HG03159 (cell line): ENCODE measurements at regions not wholly inside any gene's neighbourhood (a gene's known extent, or its start where the extent isn't known, plus 50 kb on each side); places are given as distances from the start of the nearest gene placed in this dataset.
"Not testable (repeated sequence)": the region's sequence is repeated elsewhere in the genome, so short reads cannot be mapped to it uniquely, and the experiment has no call there.

Experiments used
- ATAC-seq: cut with Tn5 transposase; IDR thresholded peaks from one replicate; pipeline ENCODE4 v1.9.1; 2021; ENCODE audit warnings: mild to moderate bottlenecking, moderate library complexity; ENCODE audit not compliant: unreplicated experiment

- no peak for ATAC-seq
Observed at GRCh38 chr10:30560326-30560725, 69.2 kb downstream of the LYZL2 start.

DNA sequence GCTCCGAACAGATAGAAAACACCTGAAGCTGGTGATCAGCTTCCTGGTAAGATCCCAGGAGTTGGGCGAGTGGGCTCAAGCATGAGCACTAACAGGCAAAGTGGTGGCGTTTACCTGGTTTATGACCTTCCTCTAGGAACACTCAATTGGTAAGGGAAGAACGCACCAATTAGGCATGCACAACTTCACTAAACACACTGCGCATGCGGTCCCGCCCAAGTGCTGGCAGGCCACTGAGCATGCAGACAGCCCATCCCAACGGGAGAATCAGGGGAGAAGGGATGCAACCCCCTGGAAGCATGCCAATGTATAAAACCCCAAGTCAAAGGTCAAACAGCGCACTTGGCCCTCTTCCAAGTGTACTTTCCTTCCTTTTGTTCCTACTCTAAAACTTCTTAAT is 70.4 kb downstream of the LYZL2 start:
- ATAC-seq: no peak

GRCh38 chr10:30558411-30558810 is 71.1 kb downstream of the LYZL2 start:
- ATAC-seq: no peak

- no peak for ATAC-seq
Observed at GRCh38 chr10:30557884-30558283, 71.7 kb downstream of the LYZL2 start.

GRCh38 chr10:30556189-30556588 is 73.4 kb downstream of the LYZL2 start:
- ATAC-seq: no peak

DNA sequence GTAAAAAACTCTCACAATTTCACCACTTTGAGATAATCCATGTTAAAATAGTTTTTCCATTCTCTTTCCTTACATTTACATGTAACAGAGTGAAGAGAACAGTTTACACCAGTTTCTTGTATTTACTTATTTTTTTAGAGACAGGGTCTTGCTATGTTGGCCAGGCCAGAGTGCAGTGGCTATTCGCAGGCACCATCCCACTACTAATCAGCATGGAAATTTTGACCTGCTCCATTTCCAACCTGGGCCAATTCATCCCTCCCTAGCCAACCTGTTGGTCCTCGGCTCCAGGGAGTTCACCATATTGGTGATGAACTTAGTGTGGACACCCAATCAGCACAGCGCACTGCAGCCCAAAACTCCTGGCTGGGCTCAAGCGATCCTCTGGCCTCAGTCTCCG is 74.1 kb downstream of the LYZL2 start:
- no peak for ATAC-seq

DNA sequence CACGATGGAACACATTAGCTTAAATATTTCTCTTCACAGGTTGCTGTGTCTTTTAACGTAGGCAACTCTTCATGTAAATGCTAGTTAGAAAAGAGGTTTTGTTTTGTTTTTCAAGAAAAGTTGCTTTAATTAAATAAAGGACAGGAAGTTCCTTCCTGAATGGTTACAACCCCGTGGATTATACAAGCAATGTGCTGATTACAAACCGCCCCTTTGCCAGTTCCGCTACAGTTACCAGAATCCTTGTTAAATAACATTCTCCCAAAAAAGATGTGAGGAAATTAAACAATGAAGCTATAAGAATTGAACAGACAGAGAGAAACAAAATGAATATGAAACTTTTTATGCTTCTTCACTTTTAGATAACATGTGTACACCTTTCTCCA is 75.1 kb downstream of the LYZL2 start:
- ATAC-seq: no peak

DNA sequence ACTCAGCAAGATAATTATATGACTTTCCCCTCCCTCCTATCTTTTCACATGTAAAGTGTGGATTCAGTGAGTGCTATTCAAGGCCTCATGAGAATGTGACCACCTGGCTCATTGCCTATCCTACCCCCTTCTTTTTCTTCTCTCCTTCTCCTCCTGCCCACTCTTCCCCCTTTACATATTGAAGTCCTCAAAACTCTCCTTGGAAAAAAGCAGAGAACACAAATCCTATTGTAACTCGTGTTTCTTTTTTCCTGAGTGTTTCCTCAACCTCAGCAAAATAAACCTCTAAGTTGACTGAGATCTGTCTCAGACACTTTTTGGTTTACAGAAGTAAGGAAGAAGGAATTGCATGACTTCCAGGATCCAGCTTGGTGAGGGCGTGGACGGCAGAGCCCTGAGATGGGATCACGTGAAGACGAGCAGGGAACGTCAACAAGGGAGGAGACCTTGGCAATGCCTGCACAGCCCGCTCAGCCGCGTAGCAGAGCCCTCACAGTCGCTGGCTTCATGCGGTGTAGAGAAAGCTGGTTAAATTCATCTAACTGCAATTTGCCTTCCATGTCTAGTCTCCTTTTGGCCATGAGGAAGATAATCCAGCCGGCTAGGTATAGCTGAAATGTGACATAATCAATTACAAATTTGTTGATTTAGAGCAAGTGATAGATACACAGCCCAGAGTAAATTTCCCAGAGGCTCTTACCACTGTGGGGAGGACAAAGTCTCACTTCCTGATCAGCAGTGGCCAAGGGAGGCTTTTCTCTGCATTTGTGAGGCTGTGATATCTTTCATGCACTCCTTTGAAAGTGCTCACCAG is 75.7 kb downstream of the LYZL2 start:
- no peak for ATAC-seq

GRCh38 chr10:30553018-30553625 is 76.4 kb downstream of the LYZL2 start:
- ATAC-seq: no peak

- ATAC-seq: no peak
Observed at GRCh38 chr10:30550967-30551815, 78.4 kb downstream of the LYZL2 start.

- ATAC-seq: not testable (repeated sequence)
Observed at GRCh38 chr10:30549134-30549687, 80.3 kb downstream of the LYZL2 start.

- no peak for ATAC-seq
Observed at GRCh38 chr10:30546511-30546910, 83.0 kb downstream of the LYZL2 start.

DNA sequence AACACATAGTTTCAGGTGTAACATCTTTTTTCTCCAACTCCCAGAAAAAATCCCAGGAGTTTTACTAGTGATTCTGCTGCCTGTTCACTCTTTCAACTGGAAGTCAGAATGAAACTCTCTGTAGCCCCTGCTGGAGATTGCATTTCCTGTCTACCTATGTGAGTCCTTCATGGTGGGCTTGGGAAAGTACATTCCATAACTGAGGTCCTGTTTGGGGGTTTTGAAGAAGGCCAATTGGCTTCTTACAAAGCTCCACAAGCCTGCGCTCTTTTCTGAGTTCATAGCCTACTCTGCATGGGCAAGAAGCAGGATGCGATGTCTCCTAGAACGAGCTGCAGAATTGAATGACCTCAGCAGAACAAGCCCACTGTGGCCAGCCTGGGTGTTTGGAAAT is 86.7 kb downstream of the LYZL2 start:
- ATAC-seq: no peak

- no peak for ATAC-seq
Observed at GRCh38 chr10:30542001-30542894, 87.3 kb downstream of the LYZL2 start.

DNA sequence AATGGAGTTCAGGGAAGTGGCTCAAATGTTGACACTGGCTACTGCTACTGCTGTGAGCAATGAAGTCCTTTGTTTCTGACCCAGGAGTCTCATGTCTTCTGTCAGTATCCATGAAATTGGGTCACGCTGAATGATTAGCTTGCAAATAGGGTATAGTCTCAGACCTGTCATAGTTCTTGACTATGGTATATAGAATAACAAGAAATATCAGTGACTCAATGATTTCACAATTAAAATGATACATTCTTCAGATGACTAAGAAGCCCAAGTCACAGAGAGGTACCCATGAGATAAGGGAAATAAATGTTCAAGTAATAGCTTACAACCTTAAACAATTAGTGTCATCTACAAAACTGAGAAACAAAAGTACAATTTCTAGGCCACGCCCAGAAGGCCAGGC is 89.3 kb downstream of the LYZL2 start:
- ATAC-seq: no peak

DNA sequence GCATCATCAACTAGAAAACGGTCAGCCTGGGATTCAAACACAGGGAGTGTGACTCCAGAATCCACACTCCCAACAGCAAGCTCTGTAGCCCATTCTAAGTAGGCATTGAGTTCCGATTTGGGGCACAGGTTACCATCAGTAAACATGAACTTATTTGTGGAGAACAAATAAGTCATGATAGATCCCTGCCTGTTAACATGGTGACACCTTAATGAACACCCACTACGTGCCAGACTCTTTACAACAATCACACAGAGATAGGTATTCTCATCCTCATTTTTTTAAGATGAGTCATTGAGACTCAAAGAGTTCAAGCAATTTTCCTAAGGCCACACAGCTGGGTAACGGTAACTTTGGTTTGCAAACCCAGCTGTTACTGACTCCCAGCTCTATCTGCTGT is 91.5 kb downstream of the LYZL2 start:
- ATAC-seq: no peak

- ATAC-seq: no peak
Observed at GRCh38 chr10:30537586-30537985, 92.0 kb downstream of the LYZL2 start.

- not testable (repeated sequence) for ATAC-seq
Observed at GRCh38 chr10:30537158-30537557, 92.4 kb downstream of the LYZL2 start.

- ATAC-seq: no peak
Observed at GRCh38 chr10:30536578-30536977, 93.0 kb downstream of the LYZL2 start.

GRCh38 chr10:30535677-30536076 is 93.9 kb downstream of the LYZL2 start:
- ATAC-seq: no peak
